Adrenal gland (tissue), 5 donors: ENCODE measurements at regions not wholly inside any gene's neighbourhood (a gene's known extent, or its start where the extent isn't known, plus 50 kb on each side); places are given as distances from the start of the nearest gene placed in this dataset.

Source experiments
- CTCF ChIP-seq, 6 experiments: fragments of 450-650 bp in 4 of 6; fragments of 200-600 bp in 2 of 6; sonication (generic) in 1 of 6; IDR thresholded peaks; 1 replicate in 5 of 6; 2 replicates in 1 of 6; pipeline versions ENCODE4 v1.5.1 to v1.8.0; 2016 to 2021; ENCODE audit warnings: antibody characterized with exemption in 6 of 6, mild to moderate bottlenecking in 2 of 6, moderate library complexity in 1 of 6
- POLR2A ChIP-seq, 2 donors: fragments of 450-650 bp; IDR thresholded peaks; one replicate each; pipeline ENCODE4 v1.6.1; 2017; ENCODE audit warnings: antibody characterized with exemption in 2 of 2, mild to moderate bottlenecking in 2 of 2, moderate library complexity in 1 of 2
- donor health status: DM: no; HTN: no; CAD: no.

GRCh38 chr13:76797361-76797760 lies 88.8 kb downstream of the KCTD12 start:
- TF ChIP-seq CTCF (IDR thresholded peaks at IDR 0.05) = no peak
- TF ChIP-seq POLR2A (IDR thresholded peaks at IDR 0.05) = no peak
